ENCODE measurements at regions not wholly inside any gene's neighbourhood (a gene's known extent, or its start where the extent isn't known, plus 50 kb on each side); places are given as distances from the start of the nearest gene placed in this dataset.

- Histone ChIP-seq H2AFZ (ENCODE audit: insufficient read depth, low read depth, low read length, poor library complexity, severe bottlenecking) (no peak overlapping the region), H3K4me1 (ENCODE audit: control insufficient read depth in 2 of 2, insufficient read depth in 2 of 2, low read length in 2 of 2) (no peaks in the 10 kb centered on the region), H3K36me3 (replicated peaks in 1 of 2; ENCODE audit: control extremely low read depth in 1 of 2, control insufficient read depth in 1 of 2, extremely low read depth in 1 of 2, insufficient read depth in 2 of 2, low read length in 1 of 2) (no peaks in the 10 kb centered on the region), H3K27ac (ENCODE audit: low read length in 2 of 2) (no peak overlapping the region), H3K4me2 (replicated peaks; ENCODE audit: low read depth, low read length, poor library complexity, severe bottlenecking) (no peak overlapping the region), H3K4me3 (ENCODE audit: control extremely low read depth in 1 of 5, extremely low read depth in 1 of 5, insufficient read depth in 1 of 5, low read depth in 2 of 5, low read length in 4 of 5) (no peak overlapping the region), H4K20me1 (ENCODE audit: control insufficient read depth, insufficient read depth, low read length, poor library complexity, severe bottlenecking) (no peaks in the 10 kb centered on the region), H3K9me3 (ENCODE audit: control extremely low read depth in 1 of 3, control insufficient read depth in 2 of 3, insufficient read depth in 1 of 3, low read length in 2 of 3) (peaks cover 0 to 1% (median 0%) of the 10 kb centered on the region in 3 donors), H3K9ac (ENCODE audit: low read length) (no peak overlapping the region), H3K79me2 (ENCODE audit: control insufficient read depth, insufficient read depth, low read length) (no peaks in the 10 kb centered on the region), H3K27me3 (replicated peaks in 1 of 4; ENCODE audit: control extremely low read depth in 1 of 4, control insufficient read depth in 3 of 4, insufficient read depth in 4 of 4, low read length in 3 of 4) (no peaks in the 10 kb centered on the region)
- peaks cover 3% of the 10 kb centered on the region for H3K27me3 Mint-ChIP-seq
- POLR2A ChIA-PET, result no interaction called here
- TF ChIP-seq, protein P1, sequence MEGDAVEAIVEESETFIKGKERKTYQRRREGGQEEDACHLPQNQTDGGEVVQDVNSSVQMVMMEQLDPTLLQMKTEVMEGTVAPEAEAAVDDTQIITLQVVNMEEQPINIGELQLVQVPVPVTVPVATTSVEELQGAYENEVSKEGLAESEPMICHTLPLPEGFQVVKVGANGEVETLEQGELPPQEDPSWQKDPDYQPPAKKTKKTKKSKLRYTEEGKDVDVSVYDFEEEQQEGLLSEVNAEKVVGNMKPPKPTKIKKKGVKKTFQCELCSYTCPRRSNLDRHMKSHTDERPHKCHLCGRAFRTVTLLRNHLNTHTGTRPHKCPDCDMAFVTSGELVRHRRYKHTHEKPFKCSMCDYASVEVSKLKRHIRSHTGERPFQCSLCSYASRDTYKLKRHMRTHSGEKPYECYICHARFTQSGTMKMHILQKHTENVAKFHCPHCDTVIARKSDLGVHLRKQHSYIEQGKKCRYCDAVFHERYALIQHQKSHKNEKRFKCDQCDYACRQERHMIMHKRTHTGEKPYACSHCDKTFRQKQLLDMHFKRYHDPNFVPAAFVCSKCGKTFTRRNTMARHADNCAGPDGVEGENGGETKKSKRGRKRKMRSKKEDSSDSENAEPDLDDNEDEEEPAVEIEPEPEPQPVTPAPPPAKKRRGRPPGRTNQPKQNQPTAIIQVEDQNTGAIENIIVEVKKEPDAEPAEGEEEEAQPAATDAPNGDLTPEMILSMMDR (IDR thresholded peaks at IDR 0.05), result no peak
- no peak for DNase-seq
- no peak overlapping the region for H3K27ac Mint-ChIP-seq
- intact Hi-C loops (cut with micrococcal nuclease), result no loop called here
- H3K9me3 Mint-ChIP-seq (ENCODE audit: insufficient read depth), result peaks cover 3% of the 10 kb centered on the region
- ATAC-seq (ENCODE audit: low read depth), result no peak
- no peaks in the 10 kb centered on the region for H3K4me1 Mint-ChIP-seq
- H3K4me3 Mint-ChIP-seq, result no peak overlapping the region
- CTCF ChIA-PET, result no interaction called here
Measured at GRCh38 chr14:34090451-34090850, 139.6 kb upstream of the EGLN3 start.

DNA sequence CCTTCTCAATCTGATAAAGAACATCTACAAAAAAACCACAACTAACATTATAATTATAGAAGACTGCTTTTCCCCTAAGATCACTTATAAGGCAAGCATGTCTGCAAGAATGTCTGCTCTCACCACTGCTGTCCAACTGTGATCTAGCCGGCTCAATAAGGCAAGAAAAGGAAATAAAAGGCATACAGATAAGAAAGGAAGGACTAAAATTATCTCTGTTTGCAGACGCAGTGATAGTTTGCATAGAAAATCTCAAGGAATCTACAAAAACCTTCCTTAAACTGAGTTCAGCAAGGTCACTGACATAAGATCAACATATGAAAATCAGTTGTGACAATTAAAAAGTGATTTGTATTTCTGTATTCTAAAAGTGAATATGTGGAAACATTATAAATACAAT is 138.0 kb upstream of the EGLN3 start:
- intact Hi-C loops (cut with micrococcal nuclease), result no loop called here
- H3K4me3 Mint-ChIP-seq, result no peak overlapping the region
- DNase-seq, result no peak
- ATAC-seq (ENCODE audit: low read depth), result no peak
- POLR2A ChIA-PET, result no interaction called here
- H3K4me3 ChIP-seq (ENCODE audit: control extremely low read depth in 1 of 5, extremely low read depth in 1 of 5, insufficient read depth in 1 of 5, low read depth in 2 of 5, low read length in 4 of 5), result no peak overlapping the region
- H3K27ac Mint-ChIP-seq, result no peak overlapping the region
- H3K36me3 ChIP-seq (replicated peaks in 1 of 2; ENCODE audit: control extremely low read depth in 1 of 2, control insufficient read depth in 1 of 2, extremely low read depth in 1 of 2, insufficient read depth in 2 of 2, low read length in 1 of 2), result no peaks in the 10 kb centered on the region
- no peak for TF ChIP-seq EZH2 (IDR thresholded peaks at IDR 0.05; ENCODE audit: borderline replicate concordance, insufficient read depth, low read depth, low read length, poor library complexity, severe bottlenecking)
- TF ChIP-seq, protein P1 (IDR thresholded peaks at IDR 0.05), result no peak
- H3K27me3 ChIP-seq (replicated peaks in 1 of 4; ENCODE audit: control extremely low read depth in 1 of 4, control insufficient read depth in 3 of 4, insufficient read depth in 4 of 4, low read length in 3 of 4), result no peaks in the 10 kb centered on the region
- H3K9me3 ChIP-seq (ENCODE audit: control extremely low read depth in 1 of 3, control insufficient read depth in 2 of 3, insufficient read depth in 1 of 3, low read length in 2 of 3), result peaks cover 0 to 1% (median 0%) of the 10 kb centered on the region in 3 donors
- H3K4me2 ChIP-seq (replicated peaks; ENCODE audit: low read depth, low read length, poor library complexity, severe bottlenecking), result no peak overlapping the region
- H3K79me2 ChIP-seq (ENCODE audit: control insufficient read depth, insufficient read depth, low read length), result no peaks in the 10 kb centered on the region
- H2AFZ ChIP-seq (ENCODE audit: insufficient read depth, low read depth, low read length, poor library complexity, severe bottlenecking), result no peak overlapping the region
- H4K20me1 ChIP-seq (ENCODE audit: control insufficient read depth, insufficient read depth, low read length, poor library complexity, severe bottlenecking), result no peaks in the 10 kb centered on the region
- H3K4me1 ChIP-seq (ENCODE audit: control insufficient read depth in 2 of 2, insufficient read depth in 2 of 2, low read length in 2 of 2), result no peaks in the 10 kb centered on the region
- no CpG with 5 or more reads among the region's 2 CpGs for WGBS (ENCODE audit: insufficient coverage)
- H3K27ac ChIP-seq (ENCODE audit: low read length in 2 of 2), result no peak overlapping the region
- no peaks in the 10 kb centered on the region for H3K4me1 Mint-ChIP-seq
- H3K9me3 Mint-ChIP-seq (ENCODE audit: insufficient read depth), result peaks cover 5% of the 10 kb centered on the region
- H3K27me3 Mint-ChIP-seq, result peaks cover 6% of the 10 kb centered on the region
- no peak overlapping the region for H3K9ac ChIP-seq (ENCODE audit: low read length)
- CTCF ChIA-PET, result no interaction called here
